Urinary bladder (tissue), 3 donors: ENCODE measurements at regions not wholly inside any gene's neighbourhood (a gene's known extent, or its start where the extent isn't known, plus 50 kb on each side); places are given as distances from the start of the nearest gene placed in this dataset.
"Not testable (repeated sequence)": the region's sequence is repeated elsewhere in the genome, so short reads cannot be mapped to it uniquely, and the experiment has no call there.

Experiments
- DNase-seq: peaks from one replicate; pipeline ENCODE4 v3.0.0-alpha.2; 2015; ENCODE audit errors: extremely low spot score
- H3K27ac ChIP-seq: one replicate; pipeline ENCODE4 v1.5.1; 2013; ENCODE audit warnings: low read depth, mild to moderate bottlenecking, moderate library complexity
- H3K36me3 ChIP-seq: one replicate; pipeline ENCODE4 v1.6.1; 2013; ENCODE audit warnings: mild to moderate bottlenecking, moderate library complexity; ENCODE audit not compliant: insufficient read depth
- H3K4me1 ChIP-seq: one replicate; pipeline ENCODE4 v1.6.1; 2013; ENCODE audit warnings: mild to moderate bottlenecking, moderate library complexity; ENCODE audit not compliant: insufficient read depth
- H3K4me3 ChIP-seq: one replicate; pipeline ENCODE4 v1.5.1; 2013; ENCODE audit warnings: low read depth, low read length
- WGBS: extraction: QIAGEN DNeasy Blood & Tissue Kit; methylation state at CpG from one replicate; pipeline ENCODE4 v1.1.7; 2013; 5-methylcytosine and 5-hydroxymethylcytosine counted together
- donor health status: healthy with polysubstance abuse.
- donor health status: healthy.

- WGBS, result 90% methylated on average over 4 of the region's 4 CpGs
- H3K36me3 ChIP-seq, result no peaks in the 10 kb centered on the region
- H3K27ac ChIP-seq, result no peak overlapping the region
- no peak overlapping the region for H3K4me3 ChIP-seq
- no peaks in the 10 kb centered on the region for H3K4me1 ChIP-seq
- no peak for DNase-seq
Measured at GRCh38 chr10:130246113-130246512, 109.9 kb downstream of the GLRX3 start.

GRCh38 chr10:130250127-130250526, 113.9 kb downstream of the GLRX3 start:
- DNase-seq, result no peak
- no peak overlapping the region for H3K27ac ChIP-seq
- H3K4me3 ChIP-seq, result no peak overlapping the region
- no peaks in the 10 kb centered on the region for H3K4me1 ChIP-seq
- H3K36me3 ChIP-seq, result no peaks in the 10 kb centered on the region
- WGBS, result 73% methylated on average over 3 of the region's 3 CpGs

GRCh38 chr10:130251766-130252165, 115.6 kb downstream of the GLRX3 start:
- 78% methylated on average over 4 of the region's 4 CpGs for WGBS
- Histone ChIP-seq H3K4me1 (no peaks in the 10 kb centered on the region), H3K36me3 (no peaks in the 10 kb centered on the region), H3K27ac (no peak overlapping the region), H3K4me3 (no peak overlapping the region)
- DNase-seq, result no peak

- no peak overlapping the region for H3K4me3 ChIP-seq
- DNase-seq, result no peak
- H3K27ac ChIP-seq, result no peak overlapping the region
- 25% methylated on average over 13 of the region's 13 CpGs for WGBS
- H3K36me3 ChIP-seq, result no peaks in the 10 kb centered on the region
- no peaks in the 10 kb centered on the region for H3K4me1 ChIP-seq
Measured at GRCh38 chr10:130254243-130254642, 118.1 kb downstream of the GLRX3 start.

GRCh38 chr10:130254662-130255061, 118.5 kb downstream of the GLRX3 start:
- Histone ChIP-seq H3K4me3 (no peak overlapping the region), H3K4me1 (no peaks in the 10 kb centered on the region), H3K36me3 (no peaks in the 10 kb centered on the region), H3K27ac (no peak overlapping the region)
- 22% methylated on average over 5 of the region's 5 CpGs for WGBS
- no peak for DNase-seq

- Histone ChIP-seq H3K36me3 (no peaks in the 10 kb centered on the region), H3K27ac (no peak overlapping the region), H3K4me1 (no peaks in the 10 kb centered on the region), H3K4me3 (no peak overlapping the region)
- no peak for DNase-seq
- 85% methylated on average over 5 of the region's 5 CpGs for WGBS
Measured at GRCh38 chr10:130255777-130256176, 119.6 kb downstream of the GLRX3 start.

- H3K36me3 ChIP-seq, result no peaks in the 10 kb centered on the region
- H3K4me3 ChIP-seq, result no peak overlapping the region
- no peaks in the 10 kb centered on the region for H3K4me1 ChIP-seq
- 89% methylated on average over 7 of the region's 7 CpGs for WGBS
- H3K27ac ChIP-seq, result no peak overlapping the region
- no peak for DNase-seq
Measured at GRCh38 chr10:130257897-130258296, 121.7 kb downstream of the GLRX3 start.

GRCh38 chr10:130259380-130259779, 123.2 kb downstream of the GLRX3 start:
- Histone ChIP-seq H3K4me3 (no peak overlapping the region), H3K36me3 (no peaks in the 10 kb centered on the region), H3K4me1 (no peaks in the 10 kb centered on the region), H3K27ac (no peak overlapping the region)
- no peak for DNase-seq
- 74% methylated on average over 6 of the region's 6 CpGs for WGBS

- Histone ChIP-seq H3K4me1 (no peaks in the 10 kb centered on the region), H3K4me3 (no peak overlapping the region), H3K36me3 (no peaks in the 10 kb centered on the region), H3K27ac (no peak overlapping the region)
- WGBS, result 75% methylated on average over 5 of the region's 5 CpGs
- no peak for DNase-seq
Measured at GRCh38 chr10:130261306-130261705, 125.1 kb downstream of the GLRX3 start.

- Histone ChIP-seq H3K36me3 (no peaks in the 10 kb centered on the region), H3K4me3 (no peak overlapping the region), H3K27ac (no peak overlapping the region), H3K4me1 (no peaks in the 10 kb centered on the region)
- DNase-seq, result no peak
- 95% methylated on average over 11 of the region's 11 CpGs for WGBS
Measured at GRCh38 chr10:130261766-130262165, 125.6 kb downstream of the GLRX3 start.

- Histone ChIP-seq H3K4me3 (no peak overlapping the region), H3K36me3 (no peaks in the 10 kb centered on the region)
- 23% methylated on average over 12 of the region's 12 CpGs for WGBS
Measured at GRCh38 chr10:130263289-130263688, 127.1 kb downstream of the GLRX3 start.

GRCh38 chr10:130265542-130265941, 129.4 kb downstream of the GLRX3 start:
- 74% methylated on average over 11 of the region's 11 CpGs for WGBS
- no peak for DNase-seq
- no peaks in the 10 kb centered on the region for H3K36me3 ChIP-seq
- H3K27ac ChIP-seq, result no peak overlapping the region
- H3K4me3 ChIP-seq, result no peak overlapping the region
- no peaks in the 10 kb centered on the region for H3K4me1 ChIP-seq

More at GRCh38 chr10:130263289-130263688, 127.1 kb downstream of the GLRX3 start:
- Histone ChIP-seq H3K4me1 (no peaks in the 10 kb centered on the region), H3K27ac (no peak overlapping the region)
- DNase-seq, result no peak

- no peaks in the 10 kb centered on the region for H3K4me1 ChIP-seq
- 79% methylated on average over 7 of the region's 7 CpGs for whole genome bisulfite sequencing
- H3K36me3 ChIP-seq, result no peaks in the 10 kb centered on the region
- H3K27ac ChIP-seq, result no peak overlapping the region
- H3K4me3 ChIP-seq, result no peak overlapping the region
- no peak for DNase-seq
Measured at GRCh38 chr10:130282492-130283218, 146.5 kb downstream of the GLRX3 start.

GRCh38 chr10:130283219-130283545, 147.0 kb downstream of the GLRX3 start:
- Histone ChIP-seq H3K4me3 (no peak overlapping the region), H3K4me1 (no peaks in the 10 kb centered on the region), H3K36me3 (no peaks in the 10 kb centered on the region), H3K27ac (no peak overlapping the region)
- WGBS, result 86% methylated on average over 4 of the region's 4 CpGs
- no peak for DNase-seq

GRCh38 chr10:130295761-130296160, 159.6 kb downstream of the GLRX3 start:
- not testable (repeated sequence) for H3K4me1 ChIP-seq, H3K27ac ChIP-seq, H3K4me3 ChIP-seq, DNase-seq, H3K36me3 ChIP-seq
- WGBS, result 88% methylated on average over 3 of the region's 3 CpGs
